GM12891 (cell line): ENCODE measurements at regions not wholly inside any gene's neighbourhood (a gene's known extent, or its start where the extent isn't known, plus 50 kb on each side); places are given as distances from the start of the nearest gene placed in this dataset.

Experiments
- PAX5 ChIP-seq: IDR thresholded peaks from 2 replicates; pipeline ENCODE4 v1.6.1; 2011; ENCODE audit warnings: low read length, moderate library complexity, mild to moderate bottlenecking; ENCODE audit not compliant: insufficient read depth, severe bottlenecking
- POLR2A ChIP-seq: IDR thresholded peaks from 2 replicates; pipeline ENCODE4 v1.6.1; 2011; ENCODE audit warnings: low read depth, low read length, control low read depth
- POLR2AphosphoS5 ChIP-seq: IDR thresholded peaks from 2 replicates; pipeline ENCODE4 v1.6.1; 2011; ENCODE audit warnings: low read depth, low read length, control low read depth
- POU2F2 ChIP-seq: IDR thresholded peaks from 2 replicates; pipeline ENCODE4 v1.6.1; 2011; ENCODE audit warnings: low read depth, mild to moderate bottlenecking, control low read depth, low read length, moderate library complexity

GRCh38 chr14:27040552-27040951, 442.7 kb upstream of the NOVA1 start:
- TF ChIP-seq POLR2AphosphoS5 (no peak), POLR2A (no peak), PAX5 (no peak), POU2F2 (no peak)
